HG02610 (cell line): ENCODE measurements at regions not wholly inside any gene's neighbourhood (a gene's known extent, or its start where the extent isn't known, plus 50 kb on each side); places are given as distances from the start of the nearest gene placed in this dataset.

Source experiments
- ATAC-seq: cut with Tn5 transposase; IDR thresholded peaks from one replicate; pipeline ENCODE4 v1.9.1; 2021; ENCODE audit warnings: mild to moderate bottlenecking, moderate library complexity; ENCODE audit not compliant: unreplicated experiment

- no peak for ATAC-seq
Measured at GRCh38 chr6:139591075-139591865, 216.8 kb upstream of the CITED2 start.

- ATAC-seq, result no peak
Measured at GRCh38 chr6:139590206-139590605, 215.8 kb upstream of the CITED2 start.

- no peak for ATAC-seq
Measured at GRCh38 chr6:139588734-139589593, 214.5 kb upstream of the CITED2 start.

- ATAC-seq, result no peak
Measured at GRCh38 chr6:139588076-139588639, 213.7 kb upstream of the CITED2 start.

- no peak for ATAC-seq
Measured at GRCh38 chr6:139587469-139587868, 213.0 kb upstream of the CITED2 start.

- ATAC-seq, result no peak
Measured at GRCh38 chr6:139586273-139586672, 211.8 kb upstream of the CITED2 start.

- ATAC-seq, result no peak
Measured at GRCh38 chr6:139584599-139584998, 210.2 kb upstream of the CITED2 start.

GRCh38 chr6:139583420-139583819 lies 209.0 kb upstream of the CITED2 start:
- no peak for ATAC-seq

- ATAC-seq, result no peak
Measured at GRCh38 chr6:139582956-139583355, 208.5 kb upstream of the CITED2 start.

GRCh38 chr6:139581485-139581865 lies 207.0 kb upstream of the CITED2 start:
- ATAC-seq, result no peak

GRCh38 chr6:139580592-139581484 lies 206.4 kb upstream of the CITED2 start:
- ATAC-seq, result peak; percentile 84

GRCh38 chr6:139577763-139578604 lies 203.5 kb upstream of the CITED2 start:
- ATAC-seq, result no peak

- no peak for ATAC-seq
Measured at GRCh38 chr6:139577124-139577762, 202.8 kb upstream of the CITED2 start.

GRCh38 chr6:139572001-139572400 lies 197.6 kb upstream of the CITED2 start:
- no peak for ATAC-seq

GRCh38 chr6:139570166-139570565 lies 195.7 kb upstream of the CITED2 start:
- ATAC-seq, result no peak

- ATAC-seq, result no peak
Measured at GRCh38 chr6:139569566-139569965, 195.1 kb upstream of the CITED2 start.

- no peak for ATAC-seq
Measured at GRCh38 chr6:139568956-139569538, 194.6 kb upstream of the CITED2 start.

GRCh38 chr6:139568151-139568955 lies 193.9 kb upstream of the CITED2 start:
- ATAC-seq, result no peak
